GM12875 (cell line): ENCODE measurements at regions not wholly inside any gene's neighbourhood (a gene's known extent, or its start where the extent isn't known, plus 50 kb on each side); places are given as distances from the start of the nearest gene placed in this dataset.

Experiments
- H3K4me3 ChIP-seq: one replicate; pipeline ENCODE4 v1.5.1; 2011; ENCODE audit warnings: low read depth, low read length, control low read depth
- CTCF ChIP-seq: IDR thresholded peaks from 2 replicates; pipeline ENCODE4 v1.5.1; 2011; ENCODE audit warnings: low read depth, mild to moderate bottlenecking, control low read depth, inconsistent platforms, low read length, moderate library complexity, borderline replicate concordance; ENCODE audit not compliant: insufficient read depth

- H3K4me3 ChIP-seq, result no peak overlapping the region
- no peak for TF ChIP-seq CTCF
Measured at GRCh38 chr2:205857520-205858237, 175.4 kb downstream of the NRP2 start.

GRCh38 chr2:205852457-205852856 is 170.2 kb downstream of the NRP2 start:
- TF ChIP-seq CTCF, result no peak
- H3K4me3 ChIP-seq, result no peak overlapping the region

GRCh38 chr2:205850611-205851010 is 168.3 kb downstream of the NRP2 start:
- no peak overlapping the region for H3K4me3 ChIP-seq
- no peak for TF ChIP-seq CTCF

GRCh38 chr2:205850132-205850531 is 167.8 kb downstream of the NRP2 start:
- no peak overlapping the region for H3K4me3 ChIP-seq
- no peak for TF ChIP-seq CTCF

- H3K4me3 ChIP-seq, result no peak overlapping the region
- no peak for TF ChIP-seq CTCF
Measured at GRCh38 chr2:205849136-205849535, 166.8 kb downstream of the NRP2 start.

- no peak for TF ChIP-seq CTCF
- no peak overlapping the region for H3K4me3 ChIP-seq
Measured at GRCh38 chr2:205848601-205849000, 166.3 kb downstream of the NRP2 start.
